PC-3 (cell line): ENCODE measurements at regions not wholly inside any gene's neighbourhood (a gene's known extent, or its start where the extent isn't known, plus 50 kb on each side); places are given as distances from the start of the nearest gene placed in this dataset.

Source experiments
- EZH2 ChIP-seq: fragments of 300-600 bp; sonication (generic); IDR thresholded peaks from one replicate; pipeline ENCODE4 v1.6.1; 2017; ENCODE audit warnings: antibody characterized with exemption, mild to moderate bottlenecking, low read length; ENCODE audit not compliant: unreplicated experiment
- EZH2phosphoT487 ChIP-seq: fragments of 300-600 bp; sonication (generic); IDR thresholded peaks from 2 replicates; pipeline ENCODE4 v1.6.1; 2018; ENCODE audit warnings: mild to moderate bottlenecking, antibody characterized with exemption, low read length, borderline replicate concordance
- TF ChIP-seq, protein P1 (sequence below): fragments of 300-600 bp; sonication (generic); conservative IDR thresholded peaks from 2 replicates; pipeline ENCODE4 v1.5.1; 2017; ENCODE audit warnings: antibody characterized with exemption, low read depth, mild to moderate bottlenecking, low read length

DNA sequence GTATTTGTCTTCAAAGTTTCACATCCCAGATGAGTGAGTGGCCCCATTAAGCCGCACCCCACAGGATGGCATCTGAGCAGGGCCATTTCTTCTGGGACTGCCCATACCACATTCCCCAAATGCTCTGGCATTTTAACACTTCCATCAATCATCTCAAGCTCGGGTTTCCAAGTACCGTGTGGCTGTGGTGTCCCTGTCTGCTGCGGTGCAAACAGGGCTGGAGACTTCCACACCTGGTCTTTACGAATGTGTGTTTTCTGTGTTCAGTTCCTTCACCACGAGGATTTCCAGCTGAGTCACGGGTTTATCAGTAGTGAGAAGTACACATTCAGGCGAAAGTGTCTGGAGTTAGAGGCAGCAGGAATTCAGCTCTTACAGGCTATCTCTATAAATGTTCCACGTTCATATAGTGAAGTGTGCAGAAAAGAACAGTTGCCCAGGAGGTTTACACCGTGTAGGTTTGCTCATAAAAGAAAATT, 195.2 kb downstream of the RHOU start:
- TF ChIP-seq, protein P1, sequence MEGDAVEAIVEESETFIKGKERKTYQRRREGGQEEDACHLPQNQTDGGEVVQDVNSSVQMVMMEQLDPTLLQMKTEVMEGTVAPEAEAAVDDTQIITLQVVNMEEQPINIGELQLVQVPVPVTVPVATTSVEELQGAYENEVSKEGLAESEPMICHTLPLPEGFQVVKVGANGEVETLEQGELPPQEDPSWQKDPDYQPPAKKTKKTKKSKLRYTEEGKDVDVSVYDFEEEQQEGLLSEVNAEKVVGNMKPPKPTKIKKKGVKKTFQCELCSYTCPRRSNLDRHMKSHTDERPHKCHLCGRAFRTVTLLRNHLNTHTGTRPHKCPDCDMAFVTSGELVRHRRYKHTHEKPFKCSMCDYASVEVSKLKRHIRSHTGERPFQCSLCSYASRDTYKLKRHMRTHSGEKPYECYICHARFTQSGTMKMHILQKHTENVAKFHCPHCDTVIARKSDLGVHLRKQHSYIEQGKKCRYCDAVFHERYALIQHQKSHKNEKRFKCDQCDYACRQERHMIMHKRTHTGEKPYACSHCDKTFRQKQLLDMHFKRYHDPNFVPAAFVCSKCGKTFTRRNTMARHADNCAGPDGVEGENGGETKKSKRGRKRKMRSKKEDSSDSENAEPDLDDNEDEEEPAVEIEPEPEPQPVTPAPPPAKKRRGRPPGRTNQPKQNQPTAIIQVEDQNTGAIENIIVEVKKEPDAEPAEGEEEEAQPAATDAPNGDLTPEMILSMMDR: no peak
- no peak for TF ChIP-seq EZH2
- TF ChIP-seq EZH2phosphoT487: no peak
